ES-I3 (cell line): ENCODE measurements at regions not wholly inside any gene's neighbourhood (a gene's known extent, or its start where the extent isn't known, plus 50 kb on each side); places are given as distances from the start of the nearest gene placed in this dataset.

Experiments used
- H3K36me3 ChIP-seq: 2 replicates; pipeline ENCODE4 v1.6.1; 2013; ENCODE audit warnings: mild to moderate bottlenecking, low read length, control low read depth, moderate library complexity; ENCODE audit not compliant: insufficient read depth
- H3K4me1 ChIP-seq: 2 replicates; pipeline ENCODE4 v1.6.1; 2013; ENCODE audit warnings: mild to moderate bottlenecking, control low read depth, low read length; ENCODE audit not compliant: insufficient read depth
- H3K9ac ChIP-seq: 2 replicates; pipeline ENCODE4 v1.6.1; 2013; ENCODE audit warnings: low read depth, mild to moderate bottlenecking, low read length, moderate library complexity
- H3K9me3 ChIP-seq: 2 replicates; pipeline ENCODE4 v1.6.1; 2013; ENCODE audit warnings: mild to moderate bottlenecking, low read length, moderate library complexity; ENCODE audit not compliant: control insufficient read depth, insufficient read depth

GRCh38 chr1:79207331-79207730 lies 200.8 kb upstream of the ADGRL4 start:
- Histone ChIP-seq H3K4me1 (no peaks in the 10 kb centered on the region), H3K36me3 (no peaks in the 10 kb centered on the region), H3K9me3 (no peaks in the 10 kb centered on the region), H3K9ac (no peak overlapping the region)

GRCh38 chr1:79204779-79205479 lies 198.4 kb upstream of the ADGRL4 start:
- Histone ChIP-seq H3K9ac (no peak overlapping the region), H3K9me3 (no peaks in the 10 kb centered on the region), H3K4me1 (no peaks in the 10 kb centered on the region), H3K36me3 (no peaks in the 10 kb centered on the region)

GRCh38 chr1:79198832-79199231 lies 192.3 kb upstream of the ADGRL4 start:
- H3K9ac ChIP-seq: no peak overlapping the region
- no peaks in the 10 kb centered on the region for H3K36me3 ChIP-seq
- H3K9me3 ChIP-seq: no peaks in the 10 kb centered on the region
- H3K4me1 ChIP-seq: no peaks in the 10 kb centered on the region

DNA sequence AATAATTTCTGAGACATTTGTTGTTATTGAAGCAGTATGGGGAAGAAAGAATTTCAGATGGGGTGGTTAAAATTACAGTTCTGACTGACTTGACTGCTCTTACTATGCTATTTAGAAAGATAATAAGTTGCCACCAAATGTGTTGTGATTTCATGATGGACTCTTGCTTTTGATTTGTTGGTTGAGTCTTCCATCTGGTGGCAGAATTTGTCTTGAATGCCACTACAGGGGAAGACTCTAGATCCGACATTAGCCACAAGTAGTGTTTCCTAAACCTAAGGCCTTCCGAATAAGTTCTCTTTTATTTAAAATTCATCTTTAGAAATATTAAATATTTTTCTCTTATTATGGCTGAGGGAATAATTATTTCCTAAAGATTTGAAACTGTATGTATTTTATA lies 190.9 kb upstream of the ADGRL4 start:
- Histone ChIP-seq H3K4me1 (no peaks in the 10 kb centered on the region), H3K9me3 (no peaks in the 10 kb centered on the region), H3K9ac (no peak overlapping the region), H3K36me3 (no peaks in the 10 kb centered on the region)

GRCh38 chr1:79196211-79196610 lies 189.7 kb upstream of the ADGRL4 start:
- no peak overlapping the region for H3K9ac ChIP-seq
- H3K36me3 ChIP-seq: no peaks in the 10 kb centered on the region
- H3K4me1 ChIP-seq: no peaks in the 10 kb centered on the region
- H3K9me3 ChIP-seq: no peaks in the 10 kb centered on the region

DNA sequence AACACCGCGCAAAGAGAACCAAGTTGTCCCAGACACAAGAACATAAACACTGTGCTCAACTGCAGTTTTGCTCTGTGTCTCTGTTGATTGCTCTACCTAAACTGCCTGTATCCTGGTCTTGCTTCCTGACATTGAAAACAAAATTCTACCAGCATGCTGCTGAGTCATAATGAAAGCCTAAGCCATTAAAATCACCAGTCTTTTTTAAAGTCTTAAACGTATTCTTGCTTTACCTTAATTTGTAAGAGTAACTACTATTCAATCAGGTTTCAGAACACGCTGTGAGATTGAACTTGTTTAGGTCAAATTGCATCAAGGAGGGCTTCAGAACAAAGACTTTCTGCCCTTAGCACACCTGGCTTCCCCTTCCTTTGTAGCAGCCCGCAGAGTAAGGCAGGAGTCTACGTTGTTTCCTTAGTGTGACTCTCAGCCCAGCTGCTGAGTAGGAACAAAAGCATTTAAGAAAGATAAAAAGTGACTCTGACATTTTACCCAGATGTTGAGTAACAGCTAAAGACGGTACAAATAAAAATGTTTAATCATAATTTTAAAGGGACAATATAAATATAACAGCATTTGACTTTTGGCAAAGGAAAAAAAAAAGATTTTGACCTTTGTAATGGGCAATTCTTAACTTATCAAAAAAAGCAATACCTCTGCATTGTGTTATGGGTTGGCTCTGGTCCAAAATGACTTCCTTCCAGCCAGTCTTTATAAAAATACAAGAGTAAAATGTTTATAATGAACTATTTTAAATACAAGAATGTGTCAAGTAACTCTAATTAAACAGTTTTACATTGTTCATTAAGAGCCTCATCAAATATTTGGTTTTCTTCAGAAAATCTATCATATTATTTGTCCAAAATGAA lies 186.9 kb upstream of the ADGRL4 start:
- Histone ChIP-seq H3K36me3 (no peaks in the 10 kb centered on the region), H3K9ac (no peak overlapping the region), H3K9me3 (no peaks in the 10 kb centered on the region), H3K4me1 (no peaks in the 10 kb centered on the region)

GRCh38 chr1:79190074-79190473 lies 183.5 kb upstream of the ADGRL4 start:
- Histone ChIP-seq H3K36me3 (no peaks in the 10 kb centered on the region), H3K4me1 (no peaks in the 10 kb centered on the region), H3K9me3 (no peaks in the 10 kb centered on the region), H3K9ac (no peak overlapping the region)

DNA sequence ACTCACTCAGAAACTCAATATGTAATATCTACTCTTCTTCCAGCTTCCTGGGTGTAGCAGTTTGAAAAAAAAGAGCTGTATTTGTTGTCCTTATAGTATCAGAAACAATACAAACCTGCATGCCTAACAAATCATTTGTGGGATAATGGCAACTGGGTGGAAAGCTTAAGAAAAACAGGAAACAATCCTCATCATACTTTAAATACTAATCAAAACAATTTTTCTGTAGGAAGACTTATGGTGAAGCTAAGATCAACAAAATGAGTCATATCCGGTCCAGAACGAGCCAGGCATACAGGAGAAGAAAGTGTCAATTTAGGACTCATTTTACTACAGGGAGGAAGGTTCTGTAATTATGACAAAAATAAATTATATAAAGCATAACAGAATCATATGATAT lies 181.8 kb upstream of the ADGRL4 start:
- H3K9me3 ChIP-seq: no peaks in the 10 kb centered on the region
- no peaks in the 10 kb centered on the region for H3K36me3 ChIP-seq
- no peak overlapping the region for H3K9ac ChIP-seq
- H3K4me1 ChIP-seq: no peaks in the 10 kb centered on the region

GRCh38 chr1:79186260-79186659 lies 179.7 kb upstream of the ADGRL4 start:
- Histone ChIP-seq H3K4me1 (no peaks in the 10 kb centered on the region), H3K36me3 (no peaks in the 10 kb centered on the region), H3K9ac (no peak overlapping the region), H3K9me3 (no peaks in the 10 kb centered on the region)

GRCh38 chr1:79177844-79178243 lies 171.3 kb upstream of the ADGRL4 start:
- no peak overlapping the region for H3K9ac ChIP-seq
- H3K36me3 ChIP-seq: no peaks in the 10 kb centered on the region
- no peaks in the 10 kb centered on the region for H3K9me3 ChIP-seq
- no peaks in the 10 kb centered on the region for H3K4me1 ChIP-seq

DNA sequence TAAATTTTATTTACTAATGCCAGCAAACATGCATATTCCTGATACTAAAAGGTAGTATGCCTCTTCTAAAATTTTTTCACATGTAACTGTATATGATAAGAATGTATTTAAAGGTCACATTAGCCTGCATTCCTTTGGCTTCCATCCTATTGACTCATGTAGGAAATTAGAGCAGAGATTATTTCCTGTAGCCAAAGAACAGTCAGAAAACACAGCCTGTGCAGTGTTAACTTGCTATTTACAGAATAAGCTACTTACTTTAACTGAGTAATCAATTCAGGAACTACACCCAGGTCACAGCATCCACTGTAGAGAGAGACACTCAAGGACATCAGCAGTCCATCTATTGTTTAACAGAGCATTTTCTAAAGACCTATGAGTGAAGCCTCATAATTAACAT lies 154.5 kb upstream of the ADGRL4 start:
- no peaks in the 10 kb centered on the region for H3K9me3 ChIP-seq

DNA sequence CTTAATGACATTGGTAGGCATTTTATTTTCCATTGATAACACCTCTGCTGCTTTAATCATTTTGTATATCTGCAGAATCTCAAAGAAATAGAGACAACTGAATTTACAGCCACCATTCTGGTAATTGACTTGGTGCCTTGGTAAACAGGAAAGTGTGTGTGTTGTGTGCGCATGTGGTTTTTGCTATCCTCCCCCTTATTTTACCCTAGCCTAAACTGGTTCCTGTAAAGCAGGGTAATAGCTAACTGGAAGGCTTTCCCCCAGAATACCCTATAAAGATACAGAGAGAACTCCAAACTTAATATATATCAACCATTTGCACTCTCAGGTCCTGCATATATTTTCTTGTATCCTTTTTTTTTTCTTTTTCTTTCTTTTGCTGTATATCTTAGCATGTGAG lies 149.5 kb upstream of the ADGRL4 start:
- Histone ChIP-seq H3K9ac (no peak overlapping the region), H3K36me3 (no peaks in the 10 kb centered on the region), H3K4me1 (no peaks in the 10 kb centered on the region), H3K9me3 (no peaks in the 10 kb centered on the region)

More for the DNA sequence above, 154.5 kb upstream of the ADGRL4 start:
- Histone ChIP-seq H3K36me3 (no peaks in the 10 kb centered on the region), H3K9ac (no peak overlapping the region), H3K4me1 (no peaks in the 10 kb centered on the region)

DNA sequence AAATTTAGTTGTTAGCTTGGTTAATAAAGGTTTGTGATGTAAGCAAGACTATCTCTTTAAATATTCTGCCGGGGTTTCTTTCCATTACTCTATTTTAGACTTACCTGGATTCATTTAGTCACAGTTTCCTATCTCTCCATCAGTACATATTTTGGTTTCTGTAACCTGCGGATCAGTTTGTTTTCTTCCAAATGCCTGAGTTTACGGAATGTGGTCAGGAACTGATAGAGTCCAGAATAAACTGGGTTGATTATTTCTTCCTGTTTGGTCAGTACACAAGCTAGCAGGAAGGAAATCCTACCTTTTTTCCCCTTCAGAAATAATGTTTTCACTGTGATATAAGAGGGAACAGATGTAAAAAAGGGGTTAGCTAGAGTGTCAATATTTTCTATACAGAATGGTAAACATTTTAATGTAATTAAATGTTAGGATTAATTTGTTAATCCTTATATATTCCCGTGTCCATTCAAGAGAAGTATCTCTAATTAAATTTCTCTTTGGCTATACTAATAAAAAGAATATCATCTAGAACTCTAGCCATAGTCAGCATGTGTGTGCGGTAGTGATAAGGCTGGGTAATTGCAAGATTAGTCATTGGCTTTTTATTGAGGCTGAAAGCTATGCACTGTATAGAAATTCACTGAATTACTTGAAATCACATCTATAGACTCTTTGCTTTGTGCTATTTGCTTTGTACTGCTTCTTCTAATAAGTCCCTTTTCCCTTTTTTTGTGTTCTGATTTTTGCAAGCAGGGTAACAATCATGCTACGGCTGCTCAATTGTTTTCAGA lies 144.7 kb upstream of the ADGRL4 start:
- H3K9ac ChIP-seq: no peak overlapping the region
- H3K9me3 ChIP-seq: no peaks in the 10 kb centered on the region; the same call in 1 of the 2 replicates
- no peaks in the 10 kb centered on the region for H3K4me1 ChIP-seq
- H3K36me3 ChIP-seq: no peaks in the 10 kb centered on the region

DNA sequence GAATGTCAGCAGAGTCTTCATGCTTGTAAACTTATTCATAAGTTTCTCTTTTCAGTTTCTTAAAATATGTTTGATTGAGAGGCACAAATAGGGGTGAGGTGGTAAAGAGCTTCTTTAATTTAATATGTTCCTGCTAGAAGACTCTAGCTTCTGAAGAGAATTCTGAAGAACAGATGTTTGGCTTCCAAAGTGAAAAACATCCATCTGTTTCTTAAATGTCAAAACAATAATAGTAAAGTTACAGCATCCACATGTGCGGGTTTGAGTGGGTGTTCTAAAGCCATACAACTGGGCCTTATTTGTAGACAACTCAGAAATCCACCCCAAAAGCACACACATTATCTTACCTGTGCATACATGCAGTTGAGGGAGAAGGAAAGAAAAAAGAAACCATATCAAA lies 144.0 kb upstream of the ADGRL4 start:
- no peak overlapping the region for H3K9ac ChIP-seq
- no peaks in the 10 kb centered on the region for H3K36me3 ChIP-seq
- H3K9me3 ChIP-seq: no peaks in the 10 kb centered on the region; the same call in 1 of the 2 replicates
- H3K4me1 ChIP-seq: no peaks in the 10 kb centered on the region
